ENCODE measurements at regions not wholly inside any gene's neighbourhood (a gene's known extent, or its start where the extent isn't known, plus 50 kb on each side); places are given as distances from the start of the nearest gene placed in this dataset.

- Histone ChIP-seq H3K9me3 (no peaks in the 10 kb centered on the region), H3K4me3 (ENCODE audit: low read depth in 2 of 2, low read length in 1 of 2) (no peak overlapping the region), H3K4me2 (no peak overlapping the region), H3K9ac (no peak overlapping the region), H2AFZ (ENCODE audit: low read depth) (no peak overlapping the region), H3K4me1 (ENCODE audit: control insufficient read depth in 1 of 2, insufficient read depth in 2 of 2, low read depth in 1 of 2, low read length in 1 of 2) (no peaks in the 10 kb centered on the region), H3K36me3 (replicated peaks in 1 of 2; ENCODE audit: control insufficient read depth in 1 of 2, insufficient read depth in 2 of 2, low read length in 1 of 2) (no peaks in the 10 kb centered on the region), H3F3A (replicated peaks; ENCODE audit: insufficient read depth) (no peaks in the 10 kb centered on the region), H3K27me3 (ENCODE audit: insufficient read depth) (no peaks in the 10 kb centered on the region), H3K27ac (ENCODE audit: low read depth in 2 of 2, low read length in 1 of 2) (no peak overlapping the region), H4K20me1 (ENCODE audit: insufficient read depth) (no peaks in the 10 kb centered on the region), H3K9me2 (no peaks in the 10 kb centered on the region), H3K79me2 (ENCODE audit: insufficient read depth) (no peaks in the 10 kb centered on the region)
- TF ChIP-seq USF2 (IDR thresholded peaks at IDR 0.05; ENCODE audit: borderline replicate concordance, low read depth, low read length): no peak
- no peak for TF ChIP-seq YY1 (IDR thresholded peaks at IDR 0.05; ENCODE audit: low read depth)
- no peak for TF ChIP-seq POLR2AphosphoS5 (IDR thresholded peaks at IDR 0.05; ENCODE audit: low read depth, low read length)
- no peak for TF ChIP-seq PBX3 (IDR thresholded peaks at IDR 0.05)
- no peak for TF ChIP-seq NRF1 (IDR thresholded peaks at IDR 0.05; ENCODE audit: low read depth, low read length)
- no peak for TF ChIP-seq JUND (IDR thresholded peaks at IDR 0.05)
- TF ChIP-seq REST (IDR thresholded peaks at IDR 0.05; ENCODE audit: low read depth, low read length): no peak
- no peak for TF ChIP-seq FOXJ3 (CRISPR knock-in tag; IDR thresholded peaks at IDR 0.05)
- TF ChIP-seq EZH2phosphoT487 (IDR thresholded peaks at IDR 0.05; ENCODE audit: borderline replicate concordance, low read depth): no peak
- TF ChIP-seq RAD21 (IDR thresholded peaks at IDR 0.05; ENCODE audit: low read length): no peak
- no peak for TF ChIP-seq CHD2 (IDR thresholded peaks at IDR 0.05; ENCODE audit: low read length, partially characterized antibody)
- no peak for TF ChIP-seq FOXM1 (IDR thresholded peaks at IDR 0.05; ENCODE audit: low read depth)
- WGBS (ENCODE audit: low lambda C conversion rate): 20% methylated on average over 3 of the region's 3 CpGs
- POLR2A ChIA-PET: no interaction called here
- DNase-seq: no peak
- CTCF ChIA-PET: no interaction called here
These were observed 1041.1 kb downstream of the JRKL start for GRCh38 chr11:97430877-97431276.

- CTCF ChIA-PET: interaction anchor here (1.2 kb wide), 1 partner anchor 22 kb away, joined by 3 read pairs; no protein-coding TSS in a partner anchor
- TF ChIP-seq USF2 (IDR thresholded peaks at IDR 0.05; ENCODE audit: borderline replicate concordance, low read depth, low read length) (no peak), SMC3 (IDR thresholded peaks at IDR 0.05; ENCODE audit: low read depth, low read length) (no peak), NRF1 (IDR thresholded peaks at IDR 0.05; ENCODE audit: low read depth, low read length) (no peak), USF1 (IDR thresholded peaks at IDR 0.05; ENCODE audit: borderline replicate concordance, low read depth) (no peak), YY1 (IDR thresholded peaks at IDR 0.05; ENCODE audit: low read depth) (no peak), SIN3A (IDR thresholded peaks at IDR 0.05; ENCODE audit: borderline replicate concordance, low read depth, low read length) (no peak), FOXM1 (IDR thresholded peaks at IDR 0.05; ENCODE audit: low read depth) (no peak), TAF1 (IDR thresholded peaks at IDR 0.05; ENCODE audit: borderline replicate concordance, low read depth, low read length) (no peak), EP300 (IDR thresholded peaks at IDR 0.05; ENCODE audit: borderline replicate concordance in 1 of 2, low read depth in 1 of 2, low read length in 1 of 2) (no peak), FOXJ3 (CRISPR knock-in tag; IDR thresholded peaks at IDR 0.05) (no peak), NFIC (IDR thresholded peaks at IDR 0.05; ENCODE audit: borderline replicate concordance) (no peak), MAX (IDR thresholded peaks at IDR 0.05; ENCODE audit: low read depth) (no peak), GATA2 (CRISPR knock-in tag; IDR thresholded peaks at IDR 0.05) (no peak), MEF2A (IDR thresholded peaks at IDR 0.05; ENCODE audit: borderline replicate concordance, low read depth) (no peak)
These were observed 1043.1 kb downstream of the JRKL start for GRCh38 chr11:97432926-97433325.

More at GRCh38 chr11:97432926-97433325, 1043.1 kb downstream of the JRKL start:
- Histone ChIP-seq H3K4me1 (ENCODE audit: control insufficient read depth in 1 of 2, insufficient read depth in 2 of 2, low read depth in 1 of 2, low read length in 1 of 2) (no peaks in the 10 kb centered on the region), H3K4me3 (ENCODE audit: low read depth in 2 of 2, low read length in 1 of 2) (no peak overlapping the region), H2AFZ (ENCODE audit: low read depth) (no peak overlapping the region), H3K9me3 (no peaks in the 10 kb centered on the region), H3K9me2 (no peaks in the 10 kb centered on the region), H3K27ac (ENCODE audit: low read depth in 2 of 2, low read length in 1 of 2) (no peak overlapping the region), H3F3A (replicated peaks; ENCODE audit: insufficient read depth) (no peaks in the 10 kb centered on the region), H3K79me2 (ENCODE audit: insufficient read depth) (no peaks in the 10 kb centered on the region), H3K9ac (no peak overlapping the region), H3K4me2 (no peak overlapping the region), H3K27me3 (ENCODE audit: insufficient read depth) (no peaks in the 10 kb centered on the region), H4K20me1 (ENCODE audit: insufficient read depth) (no peaks in the 10 kb centered on the region), H3K36me3 (replicated peaks in 1 of 2; ENCODE audit: control insufficient read depth in 1 of 2, insufficient read depth in 2 of 2, low read length in 1 of 2) (no peaks in the 10 kb centered on the region)
- DNase-seq: no peak
- 8% methylated on average over 1 of the region's 1 CpG for WGBS (ENCODE audit: low lambda C conversion rate)
- POLR2A ChIA-PET: no interaction called here

All from SK-N-SH (cell line).